Endothelial cell (in vitro differentiated cells): ENCODE measurements at regions not wholly inside any gene's neighbourhood (a gene's known extent, or its start where the extent isn't known, plus 50 kb on each side); places are given as distances from the start of the nearest gene placed in this dataset.
"Not testable (repeated sequence)": the region's sequence is repeated elsewhere in the genome, so short reads cannot be mapped to it uniquely, and the experiment has no call there.

Experiments
- DNase-seq: peaks from one replicate; pipeline ENCODE4 v3.0.0; 2021; ENCODE audit warnings: low spot score
- H3K27ac Mint-ChIP-seq: one replicate; pipeline ENCODE4 v1.8.0; 2021; ENCODE audit warnings: mixed read lengths, inconsistent platforms; ENCODE audit not compliant: unreplicated experiment
- H3K27me3 Mint-ChIP-seq: one replicate; pipeline ENCODE4 v1.8.0; 2021; ENCODE audit warnings: mild to moderate bottlenecking, moderate library complexity, mixed read lengths, inconsistent platforms; ENCODE audit not compliant: unreplicated experiment
- H3K36me3 Mint-ChIP-seq: one replicate; pipeline ENCODE4 v1.8.0; 2021; ENCODE audit warnings: mild to moderate bottlenecking, low read depth, mixed read lengths, inconsistent platforms; ENCODE audit not compliant: unreplicated experiment
- H3K4me1 Mint-ChIP-seq: one replicate; pipeline ENCODE4 v1.8.0; 2021; ENCODE audit warnings: mild to moderate bottlenecking, mixed read lengths, inconsistent platforms; ENCODE audit not compliant: unreplicated experiment
- H3K4me3 Mint-ChIP-seq: one replicate; pipeline ENCODE4 v1.8.0; 2021; ENCODE audit warnings: mild to moderate bottlenecking, mixed read lengths, inconsistent platforms; ENCODE audit not compliant: unreplicated experiment
- H3K9me3 Mint-ChIP-seq: one replicate; pipeline ENCODE4 v1.8.0; 2021; ENCODE audit warnings: mixed read lengths, inconsistent platforms; ENCODE audit not compliant: unreplicated experiment
- CTCF ChIP-seq: fragments of 200-600 bp; sonication (generic); IDR thresholded peaks from one replicate; pipeline ENCODE4 v1.5.0; 2021; ENCODE audit warnings: antibody characterized with exemption; ENCODE audit not compliant: unreplicated experiment

DNA sequence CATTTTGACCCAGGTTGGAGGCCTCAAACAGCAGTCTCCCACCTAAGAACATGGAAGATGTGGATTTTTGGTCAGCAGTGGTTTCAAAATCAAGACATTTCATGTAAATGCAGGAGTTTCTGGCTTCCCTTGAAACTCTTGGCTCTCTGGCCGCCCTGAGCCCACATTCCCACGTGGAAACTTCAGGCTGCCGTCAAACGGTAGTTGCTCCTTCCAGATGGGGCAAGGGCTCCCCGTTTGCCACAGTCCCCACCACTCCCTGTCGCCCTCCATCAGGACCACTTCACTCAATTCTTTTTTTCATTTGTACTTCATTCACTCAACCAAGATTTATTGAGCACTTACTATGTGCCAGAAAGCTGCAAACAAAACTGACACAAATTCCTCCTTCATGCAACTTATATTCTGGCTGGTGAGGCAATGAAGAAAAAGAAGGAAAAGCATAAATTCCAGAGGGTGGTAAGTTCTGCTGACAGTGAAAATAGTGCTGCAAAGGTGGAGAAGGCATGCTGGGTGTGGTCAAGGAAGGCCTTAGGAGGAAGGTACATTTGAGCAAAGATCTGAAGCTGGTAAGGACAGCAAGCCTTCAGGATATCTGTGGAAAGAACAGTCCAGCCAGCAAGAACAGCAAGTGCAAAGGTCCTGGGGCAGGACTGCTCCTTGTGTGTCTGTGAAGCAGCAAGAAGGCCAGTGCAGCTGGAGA lies 62.9 kb upstream of the PTPN1 start:
- Mint-ChIP-seq H3K27ac (no peak overlapping the region), H3K36me3 (no peaks in the 10 kb centered on the region), H3K9me3 (no peaks in the 10 kb centered on the region), H3K4me1 (peaks cover 7% of the 10 kb centered on the region), H3K4me3 (no peak overlapping the region), H3K27me3 (no peaks in the 10 kb centered on the region)
- DNase-seq: no peak
- TF ChIP-seq CTCF: no peak

- Mint-ChIP-seq H3K4me3 (no peak overlapping the region), H3K27me3 (no peaks in the 10 kb centered on the region), H3K36me3 (no peaks in the 10 kb centered on the region), H3K4me1 (peaks cover 7% of the 10 kb centered on the region), H3K27ac (no peak overlapping the region), H3K9me3 (no peaks in the 10 kb centered on the region)
- no peak for DNase-seq
- no peak for TF ChIP-seq CTCF
Measured at GRCh38 chr20:50447817-50448216, 62.4 kb upstream of the PTPN1 start.

DNA sequence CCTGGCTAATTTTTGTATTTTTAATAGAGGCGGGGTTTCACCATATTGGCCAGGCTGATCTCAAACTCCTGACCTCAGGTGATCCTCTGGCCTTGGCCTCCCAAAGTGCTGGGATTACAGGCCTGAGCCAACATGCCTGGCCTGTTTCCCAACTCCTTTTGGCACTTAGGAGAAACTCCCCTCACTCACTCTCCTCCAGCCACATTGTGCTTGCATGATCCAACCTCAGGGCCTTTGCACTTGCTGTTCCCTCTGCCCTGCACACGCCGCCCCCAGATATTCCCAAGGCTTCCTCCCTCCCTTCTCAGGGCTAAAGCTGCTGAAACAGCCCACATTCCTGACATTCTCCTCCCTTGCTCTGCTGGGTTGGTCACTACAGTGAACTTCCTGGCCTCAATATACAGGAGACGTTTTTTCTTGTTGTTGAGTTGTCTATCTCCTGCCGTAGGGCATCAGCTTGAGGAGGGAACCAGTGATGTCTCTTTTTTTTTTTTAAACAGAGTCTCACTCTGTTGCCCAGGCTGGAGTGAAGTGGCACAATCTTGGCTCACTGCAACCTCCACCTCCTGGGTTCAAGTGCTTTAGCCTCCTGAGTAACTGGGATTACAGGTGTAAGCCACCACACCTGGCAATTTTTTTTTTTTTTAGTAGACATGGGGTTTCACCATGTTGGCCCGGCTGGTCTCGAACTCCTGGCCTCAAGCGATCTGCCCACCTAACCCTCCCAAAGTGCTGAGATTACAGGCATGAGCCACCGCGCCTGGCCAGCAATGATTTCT lies 61.4 kb upstream of the PTPN1 start:
- H3K27me3 Mint-ChIP-seq: not testable (repeated sequence)

DNA sequence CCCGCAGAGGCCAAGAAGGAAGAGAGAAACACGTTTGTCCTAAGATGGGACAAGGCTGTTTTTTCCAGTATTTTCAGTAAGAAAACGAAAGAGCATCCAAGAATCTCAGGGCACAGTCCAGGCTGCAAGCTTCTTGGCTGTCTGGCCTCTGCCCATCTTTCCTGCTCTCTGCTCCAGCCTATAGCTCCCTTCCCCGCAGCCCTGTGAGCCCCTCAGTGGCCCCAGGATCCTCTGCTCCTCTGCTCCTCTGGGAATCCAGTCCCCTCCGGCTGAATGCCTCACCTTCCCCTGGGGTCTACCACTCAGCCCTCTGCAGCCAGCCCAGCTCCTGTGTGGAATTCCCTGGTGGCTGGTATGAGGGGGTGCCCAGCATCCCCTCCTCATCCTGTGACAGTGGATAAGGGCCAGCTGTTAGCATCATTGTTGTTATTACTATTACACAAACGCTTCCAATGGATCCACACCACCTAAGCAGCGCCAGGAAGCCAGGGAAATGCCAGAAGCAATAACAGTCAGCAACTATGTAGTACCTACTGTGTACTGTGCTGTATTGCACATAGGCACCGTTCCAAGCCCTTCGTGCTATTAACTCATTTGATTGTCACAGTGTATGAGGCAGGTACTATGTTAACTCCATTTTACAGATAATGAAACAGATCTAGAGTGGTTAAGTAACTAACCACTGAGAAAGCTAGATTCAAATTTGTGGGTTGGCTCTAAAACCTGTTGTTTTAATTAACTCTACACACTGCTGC lies 60.3 kb upstream of the PTPN1 start:
- H3K27me3 Mint-ChIP-seq: no peaks in the 10 kb centered on the region
- peaks cover 7% of the 10 kb centered on the region for H3K4me1 Mint-ChIP-seq
- H3K27ac Mint-ChIP-seq: no peak overlapping the region
- H3K9me3 Mint-ChIP-seq: no peaks in the 10 kb centered on the region
- H3K4me3 Mint-ChIP-seq: no peak overlapping the region
- TF ChIP-seq CTCF: no peak
- H3K36me3 Mint-ChIP-seq: no peaks in the 10 kb centered on the region
- DNase-seq: no peak

More for the DNA sequence above, 61.4 kb upstream of the PTPN1 start:
- H3K4me1 Mint-ChIP-seq, H3K27ac Mint-ChIP-seq, H3K4me3 Mint-ChIP-seq, H3K36me3 Mint-ChIP-seq, DNase-seq, H3K9me3 Mint-ChIP-seq: not testable (repeated sequence)

DNA sequence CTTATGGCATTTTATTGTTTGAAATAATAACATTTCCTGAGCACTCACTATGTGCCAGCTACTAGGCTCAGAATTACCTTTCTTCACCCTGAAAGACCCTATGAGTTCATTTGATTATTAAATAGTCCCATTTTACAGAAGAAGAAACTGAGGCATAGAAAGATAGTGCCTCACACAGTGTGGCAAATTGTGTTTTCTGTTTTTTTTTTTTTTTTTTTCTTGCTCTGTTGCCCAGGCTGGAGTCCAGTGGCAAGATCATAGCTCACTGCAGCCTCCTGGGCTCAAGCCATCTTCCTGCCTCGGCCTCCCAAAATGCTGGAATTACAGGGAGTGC lies 59.7 kb upstream of the PTPN1 start:
- peaks cover 3% of the 10 kb centered on the region for H3K4me1 Mint-ChIP-seq
- no peak overlapping the region for H3K27ac Mint-ChIP-seq
- TF ChIP-seq CTCF: no peak
- H3K4me3 Mint-ChIP-seq: no peak overlapping the region
- no peaks in the 10 kb centered on the region for H3K36me3 Mint-ChIP-seq
- H3K27me3 Mint-ChIP-seq: no peaks in the 10 kb centered on the region
- no peaks in the 10 kb centered on the region for H3K9me3 Mint-ChIP-seq
- DNase-seq: no peak
